Stimulated activated CD4-positive, alpha-beta T cell treated with anti-CD3 and anti-CD28 coated beads, Interleukin-4, amount 100 ng/mL, for 4 hours (primary cell): ENCODE measurements at regions not wholly inside any gene's neighbourhood (a gene's known extent, or its start where the extent isn't known, plus 50 kb on each side); places are given as distances from the start of the nearest gene placed in this dataset.
"Not testable (repeated sequence)": the region's sequence is repeated elsewhere in the genome, so short reads cannot be mapped to it uniquely, and the experiment has no call there.

Experiments used
- DNase-seq, 2 experiments: peaks; one replicate each; pipeline ENCODE4 v3.0.0-alpha.2; 2020

DNA sequence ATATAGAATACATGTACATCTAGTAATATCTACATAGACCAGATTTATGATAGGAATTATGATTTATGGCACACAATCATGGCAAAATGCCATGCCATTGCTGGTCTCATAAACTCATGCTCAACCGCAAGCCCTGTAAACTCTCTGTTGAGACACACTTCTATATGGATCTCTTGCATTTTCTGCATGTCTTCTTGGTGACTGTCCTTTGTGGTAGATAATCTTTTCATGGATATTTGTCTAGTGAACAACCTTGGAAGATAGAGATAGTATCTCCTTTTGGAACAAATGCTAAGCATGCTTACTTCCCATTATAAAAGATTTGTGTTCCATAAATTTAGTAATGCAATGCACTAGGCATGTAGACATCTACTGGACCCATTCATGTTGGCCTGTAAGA is 328.0 kb downstream of the NAF1 start:
- no peak for DNase-seq

DNA sequence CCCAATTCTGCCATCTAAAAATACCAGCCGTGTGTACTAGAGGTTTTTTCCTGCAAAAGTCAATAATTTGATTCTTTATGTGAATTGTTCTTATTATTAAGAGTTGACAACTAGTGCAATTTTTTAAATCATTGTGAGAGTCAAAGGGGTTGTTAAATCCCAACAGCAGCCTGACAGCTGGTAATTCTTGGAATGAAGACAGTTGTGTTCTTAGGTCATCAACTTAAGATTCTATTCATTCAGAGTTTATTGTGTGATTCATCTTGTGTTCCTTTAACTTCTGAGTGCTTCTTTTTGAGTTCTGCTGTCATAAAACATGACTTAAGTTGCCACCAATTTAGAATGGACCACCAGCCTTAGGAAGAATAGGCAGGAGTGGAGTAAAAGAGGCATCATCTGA is 329.0 kb downstream of the NAF1 start:
- DNase-seq, result no peak

DNA sequence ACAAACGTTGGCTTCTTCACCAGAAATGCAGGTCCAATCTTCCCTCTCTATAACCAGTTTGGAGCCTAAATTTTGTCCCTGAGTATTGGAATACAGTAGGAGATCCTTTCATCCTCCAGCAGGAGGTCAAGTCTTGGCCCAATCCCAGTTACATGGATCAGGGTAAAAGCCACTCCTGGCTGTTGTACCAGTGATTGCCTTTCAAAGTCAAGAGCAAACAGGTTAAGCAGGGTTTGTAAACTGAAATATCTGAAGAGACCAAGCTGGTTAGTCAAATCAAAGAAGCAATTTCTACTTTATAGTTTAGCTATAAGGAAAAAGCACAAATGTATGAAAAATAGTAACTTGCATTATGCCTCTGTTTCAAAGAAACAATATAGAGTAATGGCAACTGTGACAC is 329.4 kb downstream of the NAF1 start:
- DNase-seq, result no peak

DNA sequence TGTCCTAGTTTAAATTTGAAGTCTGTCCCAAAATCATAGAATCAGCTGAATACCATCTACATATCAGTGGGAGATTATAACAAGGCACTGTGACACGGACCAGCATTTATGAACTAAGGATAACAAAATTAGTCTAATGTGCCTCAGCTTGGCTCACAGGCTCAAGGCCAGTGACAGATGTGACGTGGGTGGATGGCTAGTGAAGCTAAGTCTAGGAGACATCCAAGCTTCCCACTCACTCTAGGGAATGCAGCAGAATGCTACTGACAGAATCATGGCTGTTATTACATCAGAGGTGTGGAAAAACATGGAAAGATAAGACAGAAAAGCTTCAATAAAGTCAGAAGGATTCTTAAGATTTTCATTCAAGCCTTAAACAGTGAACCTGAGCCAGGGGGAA is 329.9 kb downstream of the NAF1 start:
- no peak for DNase-seq

DNA sequence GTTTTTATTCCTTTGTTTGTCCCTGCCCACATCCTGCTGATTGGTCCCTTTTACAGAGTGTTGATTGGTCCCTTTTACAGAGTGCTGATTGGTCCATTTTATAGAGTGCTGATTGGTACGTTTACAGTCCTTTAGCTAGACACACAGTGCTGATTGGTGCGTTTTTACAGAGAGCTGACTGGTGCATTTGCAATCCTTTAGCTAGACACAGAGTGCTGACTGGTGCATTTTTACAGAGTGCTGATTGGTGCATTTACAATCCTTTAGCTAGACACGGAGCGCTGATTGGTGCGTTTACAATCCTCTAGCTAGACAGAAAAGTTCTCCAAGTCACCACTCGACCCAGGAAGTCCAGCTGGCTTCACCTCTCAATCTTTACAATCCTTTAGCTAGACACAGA is 330.4 kb downstream of the NAF1 start:
- DNase-seq, result not testable (repeated sequence)

DNA sequence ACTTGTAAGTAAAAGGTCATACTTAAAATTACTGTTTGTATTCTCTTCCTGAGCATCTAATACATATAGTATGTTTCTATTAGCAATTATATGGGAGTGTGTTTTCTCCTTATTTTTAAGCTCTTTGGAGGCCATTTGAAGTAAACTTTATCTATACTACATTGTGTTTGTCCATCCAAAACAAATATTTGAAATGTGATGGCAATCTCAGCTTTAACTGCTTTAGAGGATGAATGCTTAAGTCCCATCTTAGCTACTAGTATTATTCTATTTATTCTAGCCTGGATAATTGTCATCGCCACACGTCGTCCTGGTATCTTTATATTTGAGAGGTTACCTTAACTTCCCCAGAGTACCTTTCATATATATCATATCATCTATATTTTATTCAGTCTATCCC is 335.8 kb downstream of the NAF1 start:
- DNase-seq, result no peak

DNA sequence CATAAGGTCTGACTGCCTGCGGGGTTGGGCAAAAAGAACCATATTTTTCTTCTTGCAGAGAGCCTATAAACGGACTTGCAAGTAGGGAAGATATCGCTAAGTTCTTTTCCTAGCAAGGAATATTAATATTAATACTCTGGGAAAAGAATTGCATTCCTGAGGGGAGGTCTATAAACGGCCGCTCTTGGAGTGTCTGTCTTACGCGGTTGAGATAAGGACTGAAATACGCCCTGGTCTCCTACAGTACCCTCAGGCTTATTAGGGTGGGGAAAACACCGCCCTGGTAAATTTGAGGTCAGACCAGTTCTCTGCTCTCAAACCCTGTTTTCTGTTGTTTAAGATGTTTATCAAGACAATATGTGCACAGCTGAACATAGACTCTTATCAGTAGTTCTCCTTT is 349.3 kb downstream of the NAF1 start:
- not testable (repeated sequence) for DNase-seq

DNA sequence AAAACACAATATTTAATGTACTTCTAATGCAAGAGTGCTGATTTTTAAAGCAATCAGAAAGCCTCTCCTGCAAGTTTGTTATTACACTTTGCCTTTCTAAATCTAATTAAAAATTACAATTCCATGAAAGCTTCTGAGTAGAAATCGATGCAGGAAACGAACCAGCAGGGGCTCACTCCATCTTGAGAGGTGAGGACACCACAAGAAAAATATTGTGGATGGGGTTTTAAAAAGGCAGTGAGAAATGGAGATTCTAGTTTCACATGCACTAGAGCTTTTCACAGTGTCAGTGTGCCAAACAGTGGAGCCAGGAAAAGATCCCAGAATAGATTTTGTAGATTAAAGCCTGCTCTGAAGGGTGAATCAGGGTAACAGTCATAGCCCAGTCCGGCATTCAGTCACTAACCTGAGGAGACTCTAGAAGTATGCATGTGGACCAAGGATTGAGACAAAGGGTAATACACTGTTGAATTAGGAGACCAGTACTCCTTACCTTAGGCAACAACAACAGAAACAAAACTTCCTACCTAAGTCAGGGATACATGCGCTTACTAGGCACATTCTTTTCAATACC is 362.3 kb downstream of the NAF1 start:
- no peak for DNase-seq

DNA sequence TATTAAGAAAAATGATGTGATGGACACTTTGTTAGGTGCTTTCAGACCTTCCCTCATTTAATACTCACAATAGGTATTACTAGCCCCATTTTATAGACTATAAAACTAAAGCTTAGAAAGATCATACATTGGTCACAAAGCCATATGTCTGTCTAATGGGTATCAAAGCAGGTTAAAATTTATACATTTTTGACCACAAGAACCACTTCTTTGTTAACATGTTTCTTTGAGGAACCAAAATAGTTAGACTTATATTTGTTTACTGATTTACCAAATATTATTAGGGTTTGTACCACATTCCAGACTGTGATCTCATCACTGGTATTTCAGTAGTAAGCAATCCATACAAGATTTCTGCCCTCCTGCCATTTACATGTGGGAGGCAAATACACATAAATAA is 363.3 kb downstream of the NAF1 start:
- no peak for DNase-seq

DNA sequence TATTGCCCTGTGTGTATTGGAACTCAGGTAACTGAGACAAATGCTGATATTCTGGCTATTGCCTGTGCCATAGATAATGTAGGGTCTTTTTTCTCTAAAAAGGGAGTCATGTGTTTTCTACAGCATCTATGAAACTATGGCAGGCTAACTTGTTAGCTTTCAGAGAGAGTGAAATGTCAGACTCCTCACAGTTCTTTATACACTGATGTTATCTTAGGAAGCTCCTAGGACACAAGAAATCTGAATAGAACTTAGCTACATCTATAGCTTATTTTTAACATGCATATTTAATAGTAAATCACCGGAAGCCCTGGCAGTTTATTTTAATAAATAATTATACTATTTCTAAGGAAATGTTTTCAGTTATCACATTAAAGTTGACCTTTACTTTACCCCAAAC is 369.6 kb downstream of the NAF1 start:
- no peak for DNase-seq

DNA sequence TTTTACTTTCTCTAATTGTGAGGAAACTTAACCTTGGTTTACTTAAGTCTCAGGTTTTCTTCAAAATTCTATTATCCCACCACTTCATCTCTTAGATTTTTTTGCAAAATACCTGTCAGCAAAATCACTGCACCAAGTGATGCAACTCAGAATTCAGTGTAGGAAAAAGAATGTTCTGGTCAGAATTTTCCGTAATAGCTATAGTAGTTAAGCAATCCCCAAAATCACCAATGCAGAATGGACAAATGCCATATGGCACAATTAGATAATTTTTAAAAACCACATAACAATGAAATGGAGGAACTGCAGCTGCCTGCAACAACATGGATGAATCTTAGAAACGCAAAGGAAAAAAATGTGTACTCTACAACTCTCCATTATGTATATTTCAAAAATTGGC is 373.1 kb downstream of the NAF1 start:
- no peak for DNase-seq

DNA sequence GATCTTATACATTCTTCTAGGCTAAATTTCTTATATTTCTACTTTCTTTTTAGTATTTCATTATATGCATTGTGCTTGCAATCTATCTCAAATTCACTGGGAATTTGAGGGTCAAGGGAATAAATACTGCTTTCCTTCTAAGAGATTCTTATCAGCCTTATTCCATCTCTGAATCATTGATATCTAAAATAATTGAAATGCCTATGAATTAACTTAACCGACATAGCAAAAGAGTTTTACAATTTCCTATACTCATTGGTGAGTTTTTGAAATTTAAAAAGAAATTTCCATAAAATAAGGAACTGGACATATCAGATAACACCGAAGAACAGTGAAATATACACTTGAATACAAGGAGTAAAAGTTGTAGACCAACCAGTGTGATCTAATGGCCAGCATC is 373.7 kb downstream of the NAF1 start:
- no peak for DNase-seq

DNA sequence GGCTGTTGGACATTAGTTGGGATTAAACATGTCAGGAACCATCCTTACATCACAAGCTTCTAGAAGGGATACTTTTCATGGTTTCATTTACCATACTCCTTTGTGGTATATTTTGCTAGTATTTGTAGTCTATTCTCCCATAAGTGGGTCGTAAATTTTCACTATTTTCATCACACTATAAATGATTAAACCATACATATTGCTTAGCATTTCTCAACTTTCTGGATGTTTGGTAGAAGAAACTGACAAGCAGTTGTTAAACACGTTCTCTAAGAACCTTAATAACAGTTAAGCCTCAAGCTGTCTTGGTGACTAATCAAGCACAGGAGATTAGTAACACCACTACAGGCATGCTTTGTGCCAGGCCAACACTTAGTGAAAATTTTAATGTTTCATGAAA is 375.5 kb downstream of the NAF1 start:
- DNase-seq, result no peak

DNA sequence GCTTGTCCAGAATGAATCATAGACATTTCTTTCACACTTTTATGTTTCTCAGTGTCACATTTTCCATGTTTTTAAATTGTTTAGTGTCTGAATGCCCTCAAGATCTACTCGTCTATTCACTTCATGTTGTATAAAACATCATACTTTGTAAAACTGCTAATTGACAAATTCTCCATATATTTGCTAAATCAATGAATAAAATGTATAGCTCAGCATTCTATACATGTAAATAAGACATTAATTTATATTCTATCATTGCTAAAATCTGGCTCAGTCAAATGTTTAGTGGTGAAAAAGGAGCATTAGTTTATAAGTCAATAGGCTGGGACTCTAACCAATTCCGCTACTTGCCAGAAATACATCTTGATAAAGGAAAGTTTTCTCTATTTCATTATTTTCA is 379.6 kb downstream of the NAF1 start:
- no peak for DNase-seq

DNA sequence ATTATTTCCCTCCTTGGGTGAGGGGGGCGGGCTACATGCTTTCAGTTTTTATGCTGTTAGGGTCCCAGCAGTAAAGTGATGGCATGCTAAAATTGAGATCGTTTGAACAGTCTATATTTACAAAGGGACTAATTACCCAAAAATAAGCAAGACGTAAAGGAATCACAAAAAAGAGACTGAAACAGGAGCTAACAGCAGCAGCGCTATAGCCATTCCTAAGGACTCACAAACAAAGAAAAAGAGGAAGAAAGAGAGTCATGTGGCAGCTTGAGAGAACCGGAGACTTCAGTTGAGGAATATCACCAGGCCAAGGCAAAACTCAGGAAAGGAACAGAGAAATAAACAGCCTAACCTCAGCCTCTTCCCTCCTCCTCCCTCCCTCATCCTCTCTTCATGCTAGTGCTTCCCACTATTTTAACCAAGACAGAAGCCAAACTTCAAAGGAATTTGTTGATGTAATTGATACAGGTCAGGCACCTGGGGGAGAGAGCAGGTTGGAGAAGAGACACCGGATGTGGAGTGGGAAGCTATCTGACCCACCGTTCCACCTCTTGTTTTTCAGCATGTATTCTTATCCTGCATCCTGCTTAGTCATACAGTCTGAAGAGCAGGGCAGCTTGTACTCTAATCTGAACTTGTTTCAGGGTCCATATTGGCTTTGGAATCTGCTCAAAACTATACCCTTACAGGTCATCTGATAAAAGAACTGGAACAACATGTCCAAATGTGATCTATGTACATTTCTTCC is 383.7 kb downstream of the NAF1 start:
- DNase-seq, result no peak

DNA sequence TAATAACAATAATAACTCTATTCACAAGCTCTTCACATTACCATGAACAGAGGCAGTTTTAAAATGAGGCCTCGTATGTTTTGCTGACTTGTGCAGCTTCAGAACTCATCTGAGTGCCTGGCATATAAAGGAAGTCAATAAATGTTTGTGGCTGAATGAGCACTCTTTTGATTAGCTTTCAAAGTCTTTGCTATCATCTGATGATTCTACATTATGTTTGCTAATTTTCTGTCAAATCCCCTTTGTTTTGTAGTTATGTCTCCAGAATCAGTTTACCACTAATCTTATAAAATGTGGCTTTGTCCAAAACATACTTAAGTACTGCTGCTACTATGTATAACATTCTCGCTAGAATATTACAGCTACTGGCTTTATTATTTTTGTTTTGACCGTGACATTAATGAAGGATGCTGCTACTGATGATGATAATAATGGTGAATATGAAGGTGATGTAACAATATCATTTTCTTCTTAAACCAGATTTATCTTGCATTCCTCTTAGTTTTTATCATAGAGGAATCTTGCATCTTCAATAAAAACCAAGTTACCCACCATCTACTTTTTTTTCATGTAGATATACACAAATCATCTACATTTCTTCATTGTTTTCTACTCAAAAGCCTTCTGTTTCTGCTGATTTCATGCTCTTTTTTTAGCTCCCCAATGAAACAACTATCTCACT is 384.5 kb downstream of the NAF1 start:
- no peak for DNase-seq

DNA sequence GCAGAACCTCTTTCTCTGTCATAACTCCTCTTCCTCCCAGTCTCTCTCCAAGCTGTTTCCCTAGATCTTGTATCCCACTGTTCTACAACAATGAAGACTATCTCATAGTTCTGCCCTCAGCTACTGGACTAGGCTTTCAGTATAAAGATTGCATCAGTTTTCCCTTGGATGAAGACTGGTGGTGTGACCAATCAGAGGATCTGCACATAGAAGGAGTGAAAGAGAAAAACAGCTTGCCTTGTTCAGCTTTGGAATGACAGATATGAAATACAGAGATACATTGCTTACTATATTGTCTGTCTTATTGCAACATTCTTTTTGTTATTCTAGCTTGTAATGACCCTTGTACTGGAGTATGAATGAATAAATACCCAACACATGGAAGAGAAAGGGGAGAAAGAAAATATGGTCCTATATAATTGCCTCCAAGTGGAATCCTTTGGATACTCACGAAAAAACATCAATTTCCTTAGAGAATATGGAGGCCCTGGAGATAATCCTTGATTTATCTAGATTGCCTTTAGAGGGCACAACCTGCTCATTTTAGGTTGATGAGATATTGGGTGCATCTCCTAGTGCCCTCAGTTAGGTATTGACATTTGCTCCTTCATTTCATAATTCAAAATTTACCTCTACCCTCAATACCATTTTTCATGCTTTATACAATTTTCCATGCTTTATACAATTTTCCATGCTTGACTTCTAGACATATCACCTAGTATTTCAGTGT is 395.8 kb downstream of the NAF1 start:
- no peak for DNase-seq

DNA sequence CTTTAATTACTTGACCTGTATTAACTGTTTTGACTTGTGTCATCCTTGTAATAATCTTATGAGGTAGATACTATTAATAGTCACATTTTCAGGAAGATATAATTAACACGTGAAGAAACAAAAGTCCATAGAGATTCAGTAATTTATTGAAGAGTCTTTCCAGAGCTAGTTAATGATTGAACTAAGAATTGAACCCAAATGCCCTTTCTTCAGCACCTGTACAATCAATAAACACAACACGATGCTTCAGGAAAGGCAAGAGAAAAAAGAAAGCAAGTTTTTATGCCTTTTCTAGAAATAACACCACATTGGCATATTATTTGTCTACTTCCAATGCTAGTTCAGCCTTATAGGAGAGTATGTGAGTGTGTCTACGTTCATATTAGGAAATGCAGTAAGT is 399.6 kb downstream of the NAF1 start:
- no peak for DNase-seq

DNA sequence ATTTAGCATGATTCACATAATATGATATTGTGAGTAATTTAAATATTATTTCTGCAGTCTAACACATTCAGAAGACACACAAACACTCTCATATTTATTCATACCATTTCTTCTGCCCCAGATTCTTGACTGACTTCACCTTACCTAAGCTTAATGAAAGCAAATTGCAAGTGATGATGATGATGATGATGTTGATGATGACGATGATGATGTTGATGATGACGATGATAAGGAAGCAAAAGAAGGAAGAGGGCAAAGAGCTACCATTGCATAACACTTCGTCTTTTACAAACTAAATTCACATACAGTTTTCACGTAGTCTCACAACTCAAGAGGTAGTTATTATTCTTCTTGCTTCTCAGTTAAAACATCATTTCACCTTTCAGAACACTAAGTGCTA is 404.7 kb downstream of the NAF1 start:
- DNase-seq, result no peak

DNA sequence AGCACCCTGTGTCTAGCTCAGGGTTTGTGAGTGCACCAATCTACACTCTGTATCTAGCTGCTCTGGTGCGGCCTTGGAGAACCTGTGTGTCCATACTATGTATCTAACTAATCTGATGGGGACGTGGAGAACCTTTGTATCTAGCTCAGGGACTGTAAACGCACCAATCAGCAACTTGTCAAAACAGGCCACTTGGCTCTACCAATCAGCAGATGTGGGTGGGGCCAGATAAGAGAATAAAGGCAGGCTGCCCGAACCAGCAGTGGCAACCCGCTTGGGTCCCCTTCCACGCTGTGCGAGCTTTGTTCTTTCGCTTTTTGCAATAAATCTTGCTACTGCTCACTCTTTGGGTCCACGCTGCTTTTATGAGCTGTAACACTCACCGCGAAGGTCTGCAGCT is 426.5 kb downstream of the NAF1 start:
- not testable (repeated sequence) for DNase-seq

DNA sequence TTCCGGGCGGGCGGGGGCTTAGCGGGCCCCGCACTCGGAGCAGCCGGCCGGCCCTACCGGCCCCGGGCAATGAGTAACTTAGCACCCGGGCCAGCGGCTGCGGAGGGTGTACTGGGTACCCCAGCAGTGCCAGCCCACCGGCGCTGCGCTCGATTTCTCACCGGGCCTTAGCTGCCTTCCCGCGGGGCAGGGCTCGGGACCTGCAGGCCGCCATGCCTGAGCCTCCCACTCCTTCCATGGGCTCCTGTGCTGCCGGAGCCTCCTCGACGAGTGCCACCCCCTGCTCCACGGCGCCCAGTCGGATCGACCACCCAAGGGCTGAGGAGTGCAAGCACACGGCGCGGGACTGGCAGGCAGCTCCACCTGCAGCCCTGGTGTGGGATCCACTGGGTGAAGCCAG is 427.1 kb downstream of the NAF1 start:
- DNase-seq, result not testable (repeated sequence)

DNA sequence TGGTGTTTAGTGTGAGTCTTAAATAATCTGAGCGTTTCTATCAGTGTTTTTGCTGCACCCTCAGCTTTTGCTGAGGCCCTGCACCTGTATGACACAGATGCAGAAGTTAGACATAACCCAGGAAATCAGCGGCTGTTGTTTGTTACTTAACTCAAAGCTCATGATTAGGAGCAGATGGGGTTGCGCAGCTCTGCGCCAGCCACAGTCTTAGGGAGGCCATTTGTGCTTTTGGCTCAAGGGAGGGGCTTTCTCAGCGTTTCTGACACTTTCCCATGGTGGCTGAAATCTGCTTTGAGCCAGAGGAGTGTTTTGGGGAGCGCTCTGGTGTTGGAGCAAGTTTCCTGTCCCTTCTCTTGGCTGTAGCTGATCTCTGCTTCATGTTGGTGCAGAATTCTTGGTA is 433.8 kb downstream of the NAF1 start:
- DNase-seq, result no peak

DNA sequence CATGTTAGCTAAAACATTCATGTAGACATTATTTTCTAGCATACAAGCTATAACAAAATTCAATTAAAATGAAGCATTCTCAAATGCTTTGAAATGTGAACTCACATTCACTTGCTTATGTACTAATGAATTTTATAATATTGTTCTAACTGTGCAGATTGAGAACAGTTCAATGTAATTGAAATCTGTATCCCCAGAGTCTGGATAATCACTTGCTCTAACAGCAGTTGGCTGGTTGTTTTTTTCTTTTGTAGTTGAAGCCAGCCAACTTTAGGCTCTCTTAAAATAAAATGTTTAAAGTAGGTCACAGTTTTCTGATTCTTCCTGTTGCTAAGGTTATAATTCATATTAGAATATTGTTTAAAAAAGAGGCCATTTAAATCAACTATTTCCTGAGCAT is 438.9 kb downstream of the NAF1 start:
- DNase-seq, result no peak

DNA sequence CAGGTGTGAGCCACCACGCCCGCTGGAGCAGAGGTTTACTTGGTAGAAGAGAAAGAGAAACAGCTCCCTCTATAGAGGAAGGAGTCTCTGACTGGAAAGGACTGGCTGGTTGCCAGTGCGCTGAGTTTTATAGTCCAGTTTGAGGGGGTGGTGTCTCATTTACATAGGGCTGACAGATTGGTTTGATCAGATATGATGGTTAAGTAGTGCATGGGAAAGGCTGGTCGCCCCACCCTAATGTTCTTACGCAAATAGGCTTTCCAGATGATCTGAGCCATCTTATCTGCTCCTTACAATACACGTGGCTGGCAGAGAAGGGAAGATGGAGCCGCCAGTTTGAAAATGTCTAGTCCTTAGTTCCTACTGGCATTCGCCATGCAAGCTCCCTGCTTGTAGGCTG is 439.5 kb downstream of the NAF1 start:
- no peak for DNase-seq
